B cell (primary cell): ENCODE measurements at regions not wholly inside any gene's neighbourhood (a gene's known extent, or its start where the extent isn't known, plus 50 kb on each side); places are given as distances from the start of the nearest gene placed in this dataset.

Experiments used
- ATAC-seq: fragments of 200-7000 bp; cut with Tn5 transposase; one replicate; pipeline ENCODE4 v1.10.0; 2021; ENCODE audit warnings: low read depth, mild to moderate bottlenecking, moderate number of reproducible peaks, moderate library complexity
- CTCF ChIA-PET: fragments of 350-600 bp; sonication (Branson Sonifier 250); formaldehyde crosslinking; loops from one replicate; lab custom pipeline; 2021; ENCODE audit warnings: antibody characterized with exemption, inconsistent platforms; lab: Charles Lee
- POLR2A ChIA-PET: fragments of 350-600 bp; sonication (Branson Sonifier 250); formaldehyde crosslinking; loops from one replicate; lab custom pipeline; 2021; ENCODE audit warnings: antibody characterized with exemption; lab: Charles Lee
- DNase-seq: peaks from one replicate; pipeline ENCODE4 v3.0.0; 2013
- H2AFZ ChIP-seq: 2 replicates; pipeline ENCODE4 v1.6.1; 2012; ENCODE audit warnings: mild to moderate bottlenecking, low read depth, low read length; ENCODE audit not compliant: insufficient read depth, poor library complexity, severe bottlenecking
- H3K27ac ChIP-seq, 2 donors: 1 replicate in 1 of 2; 2 replicates in 1 of 2; pipeline ENCODE4 v1.5.1; 2012 to 2013; ENCODE audit warnings: low read length in 2 of 2, mild to moderate bottlenecking in 2 of 2, moderate library complexity in 1 of 2
- H3K27me3 ChIP-seq, 4 experiments: fragments of 200-600 bp in 1 of 4; sonication (generic) in 1 of 4; replicated peaks in 1 of 4; 1 replicate in 2 of 4; 2 replicates in 2 of 4; pipeline versions ENCODE4 v1.6.1 to v1.7.0; 2013 to 2016; ENCODE audit warnings: low read length in 3 of 4, mild to moderate bottlenecking in 2 of 4, mixed read lengths in 1 of 4, moderate library complexity in 1 of 4; ENCODE audit not compliant: insufficient read depth in 4 of 4, control insufficient read depth in 3 of 4; ENCODE audit errors: control extremely low read depth in 1 of 4
- H3K36me3 ChIP-seq, 2 experiments: replicated peaks in 1 of 2; 1 replicate in 1 of 2; 2 replicates in 1 of 2; pipeline versions ENCODE4 v1.6.1 to v1.7.1; 2013; ENCODE audit warnings: low read length in 1 of 2; ENCODE audit not compliant: insufficient read depth in 2 of 2, control insufficient read depth in 1 of 2; ENCODE audit errors: control extremely low read depth in 1 of 2, extremely low read depth in 1 of 2
- H3K4me1 ChIP-seq, 2 donors: fragments of 200-600 bp in 1 of 2; sonication (generic) in 1 of 2; 1 replicate in 1 of 2; 2 replicates in 1 of 2; pipeline versions ENCODE4 v1.5.1 to v1.6.1; 2013 to 2017; ENCODE audit warnings: low read length in 2 of 2; ENCODE audit not compliant: control insufficient read depth in 2 of 2, insufficient read depth in 2 of 2
- H3K4me2 ChIP-seq: replicated peaks from 2 replicates; pipeline ENCODE3; 2012; ENCODE audit warnings: mild to moderate bottlenecking, low read depth, low read length; ENCODE audit not compliant: poor library complexity, severe bottlenecking
- H3K4me3 ChIP-seq, 5 experiments: fragments of 200-600 bp in 1 of 5; sonication (generic) in 1 of 5; 1 replicate in 3 of 5; 2 replicates in 2 of 5; pipeline versions ENCODE4 v1.5.1 to v1.7.0; 2011 to 2016; ENCODE audit warnings: low read length in 4 of 5, mild to moderate bottlenecking in 4 of 5, low read depth in 2 of 5, control low read depth in 1 of 5, moderate library complexity in 1 of 5; ENCODE audit not compliant: insufficient read depth in 1 of 5; ENCODE audit errors: control extremely low read depth in 1 of 5, extremely low read depth in 1 of 5
- H3K79me2 ChIP-seq: fragments of 200-600 bp; sonication (generic); one replicate; pipeline ENCODE4 v1.6.0; 2016; ENCODE audit warnings: low read length; ENCODE audit not compliant: control insufficient read depth, insufficient read depth
- H3K9ac ChIP-seq: fragments of 200-600 bp; sonication (generic); 2 replicates; pipeline ENCODE4 v1.6.1; 2017; ENCODE audit warnings: mild to moderate bottlenecking, low read length, moderate library complexity
- H3K9me3 ChIP-seq, 3 donors: one replicate each; pipeline versions ENCODE4 v1.6.1 to v1.7.1; 2013; ENCODE audit warnings: low read length in 2 of 3; ENCODE audit not compliant: control insufficient read depth in 2 of 3, insufficient read depth in 1 of 3; ENCODE audit errors: control extremely low read depth in 1 of 3
- H4K20me1 ChIP-seq: 2 replicates; pipeline ENCODE4 v1.6.0; 2012; ENCODE audit warnings: mild to moderate bottlenecking, low read length; ENCODE audit not compliant: insufficient read depth, control insufficient read depth, poor library complexity, severe bottlenecking
- H3K27ac Mint-ChIP-seq: one replicate; pipeline ENCODE4 v1.8.0; 2021; ENCODE audit warnings: mixed read lengths
- H3K27me3 Mint-ChIP-seq: one replicate; pipeline ENCODE4 v1.8.0; 2021; ENCODE audit warnings: mixed read lengths
- H3K4me1 Mint-ChIP-seq: one replicate; pipeline ENCODE4 v1.8.0; 2021; ENCODE audit warnings: mixed read lengths
- H3K4me3 Mint-ChIP-seq: one replicate; pipeline ENCODE4 v1.8.0; 2021; ENCODE audit warnings: mixed read lengths
- H3K9me3 Mint-ChIP-seq: one replicate; pipeline ENCODE4 v1.8.0; 2022; ENCODE audit warnings: mixed read lengths; ENCODE audit not compliant: insufficient read depth
- EZH2 ChIP-seq: IDR thresholded peaks from 2 replicates; pipeline ENCODE4 v1.6.1; 2012; ENCODE audit warnings: borderline replicate concordance, low read depth, mild to moderate bottlenecking, moderate library complexity, low read length; ENCODE audit not compliant: insufficient read depth, poor library complexity, severe bottlenecking
- WGBS: methylation state at CpG from one replicate; pipeline ENCODE4 v1.1.5; 2013; ENCODE audit warnings: missing lambda C conversion rate; ENCODE audit not compliant: insufficient coverage; 5-methylcytosine and 5-hydroxymethylcytosine counted together
- intact Hi-C: fragments of 100-400 bp; cut with micrococcal nuclease; formaldehyde crosslinking; loops from one replicate; pipeline ENCODE4 v1.10.0; 2022
- TF ChIP-seq, protein P1 (sequence below): fragments of 200-600 bp; IDR thresholded peaks from one replicate; pipeline ENCODE4 v1.8.0; 2022; ENCODE audit warnings: antibody characterized with exemption, mild to moderate bottlenecking

DNA sequence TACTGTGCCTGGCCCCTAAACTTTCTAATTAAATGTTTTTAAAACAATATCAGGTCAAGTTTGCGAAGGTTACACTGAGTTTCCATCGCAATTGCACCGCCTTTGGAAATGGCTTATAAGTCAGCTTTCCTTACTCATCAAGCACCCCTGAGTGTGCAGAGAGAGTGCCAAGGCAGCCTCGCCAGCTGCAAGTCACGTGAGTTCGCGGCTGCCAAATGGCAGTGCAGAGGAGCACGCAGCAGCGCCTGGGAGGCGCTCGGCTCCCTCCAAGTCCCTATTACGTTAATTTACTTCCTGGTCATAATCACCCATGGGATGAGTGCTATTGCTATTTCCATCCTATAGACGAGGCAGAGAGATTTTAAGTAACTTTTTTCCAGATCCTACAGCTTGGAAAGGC, 319.6 kb downstream of the TEX29 start:
- WGBS = 95% methylated on average over 13 of the region's 13 CpGs
- POLR2A ChIA-PET = no interaction called here

DNA sequence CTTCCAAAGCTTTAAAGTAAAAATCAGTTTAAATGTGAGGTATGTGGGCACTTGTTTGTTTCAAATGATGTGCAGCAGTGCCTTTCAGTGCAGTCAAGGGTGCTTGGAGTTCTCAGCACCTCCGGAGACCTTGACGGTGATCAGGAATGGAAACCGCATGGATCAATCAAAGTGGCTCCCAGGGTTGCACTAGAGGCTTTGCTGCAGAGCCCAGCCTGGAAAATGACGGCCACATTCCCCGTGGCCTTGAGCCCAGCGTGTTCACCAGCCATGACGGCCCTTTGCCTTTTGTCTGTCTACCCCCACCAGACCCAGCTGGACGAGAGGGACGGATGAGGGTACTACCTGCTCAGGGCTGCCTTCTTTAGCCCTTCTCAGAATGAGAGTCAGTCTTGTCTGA, 320.0 kb downstream of the TEX29 start:
- no peaks in the 10 kb centered on the region for H3K9me3 Mint-ChIP-seq
- Histone ChIP-seq H3K27ac (no peak overlapping the region), H3K4me3 (no peak overlapping the region), H3K79me2 (no peaks in the 10 kb centered on the region), H3K9ac (no peak overlapping the region), H3K9me3 (peaks cover 0 to 15% (median 0%) of the 10 kb centered on the region in 3 donors), H3K4me2 (no peak overlapping the region), H4K20me1 (no peaks in the 10 kb centered on the region), H3K36me3 (no peaks in the 10 kb centered on the region), H3K27me3 (no peaks in the 10 kb centered on the region), H2AFZ (no peak overlapping the region), H3K4me1 (no peaks in the 10 kb centered on the region)
- intact Hi-C loops = no loop called here
- CTCF ChIA-PET = no interaction called here
- no peak for ATAC-seq
- TF ChIP-seq, protein P1, sequence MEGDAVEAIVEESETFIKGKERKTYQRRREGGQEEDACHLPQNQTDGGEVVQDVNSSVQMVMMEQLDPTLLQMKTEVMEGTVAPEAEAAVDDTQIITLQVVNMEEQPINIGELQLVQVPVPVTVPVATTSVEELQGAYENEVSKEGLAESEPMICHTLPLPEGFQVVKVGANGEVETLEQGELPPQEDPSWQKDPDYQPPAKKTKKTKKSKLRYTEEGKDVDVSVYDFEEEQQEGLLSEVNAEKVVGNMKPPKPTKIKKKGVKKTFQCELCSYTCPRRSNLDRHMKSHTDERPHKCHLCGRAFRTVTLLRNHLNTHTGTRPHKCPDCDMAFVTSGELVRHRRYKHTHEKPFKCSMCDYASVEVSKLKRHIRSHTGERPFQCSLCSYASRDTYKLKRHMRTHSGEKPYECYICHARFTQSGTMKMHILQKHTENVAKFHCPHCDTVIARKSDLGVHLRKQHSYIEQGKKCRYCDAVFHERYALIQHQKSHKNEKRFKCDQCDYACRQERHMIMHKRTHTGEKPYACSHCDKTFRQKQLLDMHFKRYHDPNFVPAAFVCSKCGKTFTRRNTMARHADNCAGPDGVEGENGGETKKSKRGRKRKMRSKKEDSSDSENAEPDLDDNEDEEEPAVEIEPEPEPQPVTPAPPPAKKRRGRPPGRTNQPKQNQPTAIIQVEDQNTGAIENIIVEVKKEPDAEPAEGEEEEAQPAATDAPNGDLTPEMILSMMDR = no peak
- no peak for TF ChIP-seq EZH2
- no peak overlapping the region for H3K27ac Mint-ChIP-seq
- no peak overlapping the region for H3K4me3 Mint-ChIP-seq
- DNase-seq = no peak
- POLR2A ChIA-PET = no interaction called here
- WGBS = 89% methylated on average over 7 of the region's 9 CpGs
- H3K27me3 Mint-ChIP-seq = no peaks in the 10 kb centered on the region
- no peaks in the 10 kb centered on the region for H3K4me1 Mint-ChIP-seq

More for the DNA sequence above, 319.6 kb downstream of the TEX29 start:
- no peaks in the 10 kb centered on the region for H3K4me1 ChIP-seq
- CTCF ChIA-PET = no interaction called here
- Mint-ChIP-seq H3K9me3 (no peaks in the 10 kb centered on the region), H3K27ac (no peak overlapping the region), H3K4me1 (no peaks in the 10 kb centered on the region), H3K27me3 (no peaks in the 10 kb centered on the region), H3K4me3 (no peak overlapping the region)
- H3K9me3 ChIP-seq = peaks cover 0 to 15% (median 0%) of the 10 kb centered on the region in 3 donors
- H4K20me1 ChIP-seq = no peaks in the 10 kb centered on the region
- intact Hi-C loops = no loop called here
- no peaks in the 10 kb centered on the region for H3K79me2 ChIP-seq
- H3K4me3 ChIP-seq = no peak overlapping the region
- DNase-seq (no peak), ATAC-seq (no peak)
- no peaks in the 10 kb centered on the region for H3K36me3 ChIP-seq
- H3K9ac ChIP-seq = no peak overlapping the region
- TF ChIP-seq EZH2 = no peak
- TF ChIP-seq, protein P1 = no peak
- no peaks in the 10 kb centered on the region for H3K27me3 ChIP-seq
- H2AFZ ChIP-seq = no peak overlapping the region
- no peak overlapping the region for H3K4me2 ChIP-seq
- H3K27ac ChIP-seq = no peak overlapping the region
